Testis (tissue), 2 donors: ENCODE measurements at regions not wholly inside any gene's neighbourhood (a gene's known extent, or its start where the extent isn't known, plus 50 kb on each side); places are given as distances from the start of the nearest gene placed in this dataset.

Source experiments
- DNase-seq: peaks from one replicate; pipeline ENCODE4 v3.0.0-alpha.2; 2019
- H3K27ac ChIP-seq, 2 donors: fragments of 200-600 bp; sonication (generic); one replicate each; pipeline ENCODE4 v1.5.1; 2019
- H3K27me3 ChIP-seq: fragments of 200-600 bp; sonication (generic); one replicate; pipeline ENCODE4 v1.5.1; 2019
- H3K36me3 ChIP-seq: fragments of 200-600 bp; sonication (generic); one replicate; pipeline ENCODE4 v1.5.1; 2017; ENCODE audit warnings: low read depth; ENCODE audit errors: missing control alignments
- H3K4me1 ChIP-seq: fragments of 200-600 bp; sonication (generic); one replicate; pipeline ENCODE4 v1.5.1; 2019
- H3K4me3 ChIP-seq, 2 donors: fragments of 200-600 bp; sonication (generic); one replicate each; pipeline ENCODE4 v1.5.1; 2017 to 2019
- H3K9me3 ChIP-seq: fragments of 200-600 bp; sonication (generic); one replicate; pipeline ENCODE4 v1.5.1; 2017
- POLR2A ChIP-seq: fragments of 450-650 bp; IDR thresholded peaks from one replicate; pipeline ENCODE4 v1.6.1; 2017; ENCODE audit warnings: antibody characterized with exemption, mild to moderate bottlenecking, moderate library complexity
- WGBS, 2 donors: methylation state at CpG; one replicate each; pipeline ENCODE4 v1.1.5; 2018; 5-methylcytosine and 5-hydroxymethylcytosine counted together
- intact Hi-C: fragments of 100-400 bp; cut with DNase I; formaldehyde crosslinking; loops from one replicate; pipeline ENCODE4 v1.15.1; 2023; ENCODE audit warnings: low total_unique reads
- TF ChIP-seq, protein P1 (sequence below), 3 experiments: fragments of 450-650 bp in 2 of 3; fragments of 200-600 bp in 1 of 3; sonication (generic) in 1 of 3; IDR thresholded peaks; one replicate each; pipeline ENCODE4 v1.5.1; 2016 to 2019; ENCODE audit warnings: antibody characterized with exemption in 3 of 3, mild to moderate bottlenecking in 2 of 3, moderate library complexity in 1 of 3

DNA sequence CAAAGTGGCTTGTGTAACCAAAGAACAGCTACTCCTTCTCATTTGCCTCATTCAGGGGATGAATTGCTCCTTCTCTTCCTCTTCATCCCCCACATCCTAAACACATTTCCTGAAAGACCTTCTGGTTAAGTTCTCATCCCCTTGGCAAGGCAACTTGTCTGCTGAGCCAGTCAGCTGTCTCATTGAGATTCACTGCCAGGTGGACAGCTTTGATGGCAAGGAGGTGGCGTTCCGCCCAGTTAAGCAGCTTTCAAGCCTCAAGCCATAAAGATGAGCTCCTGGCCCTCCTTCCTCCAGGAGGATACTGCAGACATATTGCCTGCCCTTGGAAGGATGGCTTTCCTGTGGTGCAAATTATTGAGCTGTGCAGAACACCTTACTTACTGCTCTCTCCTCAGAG lies 448.6 kb upstream of the MPDZ start:
- no peak overlapping the region for H3K4me3 ChIP-seq
- TF ChIP-seq POLR2A = no peak
- TF ChIP-seq, protein P1, sequence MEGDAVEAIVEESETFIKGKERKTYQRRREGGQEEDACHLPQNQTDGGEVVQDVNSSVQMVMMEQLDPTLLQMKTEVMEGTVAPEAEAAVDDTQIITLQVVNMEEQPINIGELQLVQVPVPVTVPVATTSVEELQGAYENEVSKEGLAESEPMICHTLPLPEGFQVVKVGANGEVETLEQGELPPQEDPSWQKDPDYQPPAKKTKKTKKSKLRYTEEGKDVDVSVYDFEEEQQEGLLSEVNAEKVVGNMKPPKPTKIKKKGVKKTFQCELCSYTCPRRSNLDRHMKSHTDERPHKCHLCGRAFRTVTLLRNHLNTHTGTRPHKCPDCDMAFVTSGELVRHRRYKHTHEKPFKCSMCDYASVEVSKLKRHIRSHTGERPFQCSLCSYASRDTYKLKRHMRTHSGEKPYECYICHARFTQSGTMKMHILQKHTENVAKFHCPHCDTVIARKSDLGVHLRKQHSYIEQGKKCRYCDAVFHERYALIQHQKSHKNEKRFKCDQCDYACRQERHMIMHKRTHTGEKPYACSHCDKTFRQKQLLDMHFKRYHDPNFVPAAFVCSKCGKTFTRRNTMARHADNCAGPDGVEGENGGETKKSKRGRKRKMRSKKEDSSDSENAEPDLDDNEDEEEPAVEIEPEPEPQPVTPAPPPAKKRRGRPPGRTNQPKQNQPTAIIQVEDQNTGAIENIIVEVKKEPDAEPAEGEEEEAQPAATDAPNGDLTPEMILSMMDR (IDR thresholded peaks at IDR 0.05) = no peak

DNA sequence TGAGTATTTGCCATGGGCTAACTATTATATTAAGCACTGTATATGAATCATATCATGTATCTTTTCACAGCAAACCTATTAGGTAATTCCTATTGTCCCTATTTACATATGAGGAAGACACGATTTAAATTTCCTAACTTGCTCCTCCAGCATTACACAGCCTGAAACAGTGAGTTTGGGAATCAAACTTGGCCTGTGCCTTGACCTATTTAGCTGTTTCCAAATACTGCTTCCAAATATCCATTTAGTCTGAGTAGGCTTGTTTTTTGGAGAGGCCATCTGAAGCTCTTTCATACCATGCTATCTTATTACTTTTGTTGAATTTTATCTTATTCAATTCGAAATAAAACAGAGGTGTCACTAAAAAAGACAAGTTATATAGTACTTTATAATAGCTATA lies 447.3 kb upstream of the MPDZ start:
- Histone ChIP-seq H3K4me3 (no peak overlapping the region), H3K27me3 (no peaks in the 10 kb centered on the region), H3K9me3 (no peaks in the 10 kb centered on the region), H3K36me3 (no peaks in the 10 kb centered on the region), H3K4me1 (no peaks in the 10 kb centered on the region), H3K27ac (no peak overlapping the region)
- 46 to 65% methylated on average over 2 of the region's 2 CpGs for WGBS, 2 donors
- TF ChIP-seq POLR2A = no peak
- TF ChIP-seq, protein P1 (IDR thresholded peaks at IDR 0.05) = no peak
- intact Hi-C loops = no loop called here
- no peak for DNase-seq

More for the DNA sequence above, 448.6 kb upstream of the MPDZ start:
- no peaks in the 10 kb centered on the region for H3K27me3 ChIP-seq
- no peaks in the 10 kb centered on the region for H3K4me1 ChIP-seq
- intact Hi-C loops = no loop called here
- H3K27ac ChIP-seq = no peak overlapping the region
- H3K9me3 ChIP-seq = no peaks in the 10 kb centered on the region
- DNase-seq = no peak
- WGBS, 2 donors = 90 to 100% methylated on average over 2 of the region's 2 CpGs
- H3K36me3 ChIP-seq = no peaks in the 10 kb centered on the region

DNA sequence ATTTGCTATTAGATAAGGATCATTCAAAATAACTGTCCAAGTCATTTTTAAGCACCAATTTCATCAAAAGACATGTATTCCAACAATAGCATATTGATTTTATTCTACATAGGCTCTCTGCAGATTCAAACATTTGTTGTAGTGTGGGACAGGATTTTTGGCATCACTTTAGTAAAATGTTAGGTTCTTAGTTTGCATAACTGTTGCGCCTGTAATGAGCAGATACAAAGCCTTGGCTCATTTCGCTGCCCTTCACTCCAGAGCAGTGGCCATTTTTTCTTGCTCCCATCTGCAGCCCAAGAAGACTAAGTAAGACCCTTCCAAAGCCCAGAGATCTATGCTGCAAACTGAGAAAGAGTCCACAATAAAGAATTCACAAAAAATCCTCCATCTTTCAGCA lies 446.0 kb upstream of the MPDZ start:
- Histone ChIP-seq H3K27ac (no peak overlapping the region), H3K9me3 (no peaks in the 10 kb centered on the region), H3K4me3 (no peak overlapping the region), H3K27me3 (no peaks in the 10 kb centered on the region), H3K36me3 (no peaks in the 10 kb centered on the region), H3K4me1 (no peaks in the 10 kb centered on the region)
- 93 to 100% methylated on average over 2 of the region's 2 CpGs for WGBS, 2 donors
- intact Hi-C loops = no loop called here
- TF ChIP-seq, protein P1 (IDR thresholded peaks at IDR 0.05) = no peak
- no peak for TF ChIP-seq POLR2A
- no peak for DNase-seq

DNA sequence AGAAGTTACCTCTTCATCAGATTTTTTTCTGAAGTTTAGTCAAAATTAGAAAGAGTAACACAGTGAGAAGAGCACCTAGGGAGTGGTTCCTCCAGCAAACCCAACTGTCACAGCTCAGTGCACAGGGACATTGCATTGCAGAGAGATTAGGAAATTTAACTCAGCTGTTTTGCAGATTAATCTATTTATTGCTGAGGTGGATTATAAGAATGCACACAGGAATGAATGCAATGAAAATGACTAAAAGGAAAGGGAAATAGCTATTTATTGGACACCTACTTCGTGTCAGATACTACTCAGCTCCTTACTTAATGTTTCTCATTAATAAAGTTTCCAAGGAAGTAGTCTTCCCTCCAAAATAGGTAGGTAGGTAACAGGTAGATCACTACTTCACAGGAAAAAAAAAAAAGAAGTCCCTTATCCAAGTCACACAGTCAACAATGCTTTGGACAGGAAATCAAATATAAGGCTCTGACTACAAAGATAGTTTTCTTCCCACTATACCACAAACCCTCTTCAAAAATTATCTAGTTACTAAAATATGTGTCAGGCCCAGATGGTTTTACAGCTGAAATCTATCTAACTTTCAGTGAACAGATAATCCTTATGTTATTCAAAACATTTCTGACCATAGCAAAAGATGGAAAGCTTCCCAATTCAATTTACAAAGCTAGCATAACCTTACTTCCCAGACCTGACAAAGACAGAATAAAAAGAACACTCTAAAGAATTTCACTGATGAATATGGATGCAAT lies 442.2 kb upstream of the MPDZ start:
- Histone ChIP-seq H3K27ac (no peak overlapping the region), H3K4me3 (no peak overlapping the region), H3K4me1 (peaks cover 6% of the 10 kb centered on the region), H3K27me3 (no peaks in the 10 kb centered on the region), H3K9me3 (no peaks in the 10 kb centered on the region), H3K36me3 (no peaks in the 10 kb centered on the region)
- 86 to 96% methylated on average over 1 of the region's 1 CpG for WGBS, 2 donors
- intact Hi-C loops = no loop called here
- DNase-seq = no peak
- TF ChIP-seq POLR2A = no peak
- TF ChIP-seq, protein P1 (IDR thresholded peaks at IDR 0.05) = no peak
